HG03342 (cell line): ENCODE measurements at regions not wholly inside any gene's neighbourhood (a gene's known extent, or its start where the extent isn't known, plus 50 kb on each side); places are given as distances from the start of the nearest gene placed in this dataset.

Experiments used
- ATAC-seq: cut with Tn5 transposase; IDR thresholded peaks from one replicate; pipeline ENCODE4 v1.9.1; 2021; ENCODE audit warnings: mild to moderate bottlenecking, moderate library complexity; ENCODE audit not compliant: unreplicated experiment

- no peak for ATAC-seq
Observed at GRCh38 chr14:98446508-98446907, 825.5 kb downstream of the BCL11B start.

GRCh38 chr14:98456231-98456630, 815.8 kb downstream of the BCL11B start:
- ATAC-seq: no peak

- no peak for ATAC-seq
Observed at GRCh38 chr14:98458702-98459101, 813.3 kb downstream of the BCL11B start.

- ATAC-seq: no peak
Observed at GRCh38 chr14:98462908-98463307, 809.1 kb downstream of the BCL11B start.

- ATAC-seq: no peak
Observed at GRCh38 chr14:98466807-98467206, 805.2 kb downstream of the BCL11B start.

GRCh38 chr14:98470663-98471062, 801.3 kb downstream of the BCL11B start:
- no peak for ATAC-seq

- ATAC-seq: no peak
Observed at GRCh38 chr14:98474900-98475299, 797.1 kb downstream of the BCL11B start.

GRCh38 chr14:98477935-98478334, 794.1 kb downstream of the BCL11B start:
- no peak for ATAC-seq

- ATAC-seq: no peak
Observed at GRCh38 chr14:98489115-98489514, 782.9 kb downstream of the BCL11B start.

GRCh38 chr14:98494582-98494981, 777.4 kb downstream of the BCL11B start:
- ATAC-seq: no peak

GRCh38 chr14:98498019-98498885, 773.7 kb downstream of the BCL11B start:
- no peak for ATAC-seq

GRCh38 chr14:98501335-98501734, 770.7 kb downstream of the BCL11B start:
- no peak for ATAC-seq

- ATAC-seq: no peak
Observed at GRCh38 chr14:98501836-98502235, 770.2 kb downstream of the BCL11B start.

- no peak for ATAC-seq
Observed at GRCh38 chr14:98503086-98503815, 768.7 kb downstream of the BCL11B start.

GRCh38 chr14:98507264-98507663, 764.7 kb downstream of the BCL11B start:
- no peak for ATAC-seq

- ATAC-seq: no peak
Observed at GRCh38 chr14:98510392-98510791, 761.6 kb downstream of the BCL11B start.

GRCh38 chr14:98512501-98513251, 759.3 kb downstream of the BCL11B start:
- ATAC-seq: no peak

- no peak for ATAC-seq
Observed at GRCh38 chr14:98513558-98513957, 758.4 kb downstream of the BCL11B start.

GRCh38 chr14:98514016-98514415, 758.0 kb downstream of the BCL11B start:
- ATAC-seq: no peak

GRCh38 chr14:98536256-98536655, 735.7 kb downstream of the BCL11B start:
- ATAC-seq: no peak

- ATAC-seq: no peak
Observed at GRCh38 chr14:98542316-98542715, 729.7 kb downstream of the BCL11B start.
